ENCODE measurements at regions not wholly inside any gene's neighbourhood (a gene's known extent, or its start where the extent isn't known, plus 50 kb on each side); places are given as distances from the start of the nearest gene placed in this dataset.

DNA sequence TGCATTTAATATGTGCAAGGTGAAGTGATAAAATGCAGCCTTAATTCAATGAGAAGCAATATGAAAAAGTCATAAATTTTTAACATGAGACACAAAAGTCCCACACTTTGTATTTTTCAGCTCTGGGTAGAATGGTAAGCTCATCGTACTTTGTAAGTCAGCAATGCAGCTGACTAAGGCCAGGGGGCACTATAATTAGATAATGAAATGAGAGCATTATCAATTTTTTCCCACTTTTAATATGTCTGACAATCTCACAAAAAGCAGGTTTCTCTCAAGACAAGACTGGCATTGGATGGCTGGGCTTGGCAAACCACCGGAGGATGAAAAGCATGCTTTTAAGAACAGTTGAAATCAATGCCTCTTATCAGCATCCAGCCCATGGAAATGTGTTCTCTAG is 162.8 kb downstream of the FAM174A start:
- H3K27ac ChIP-seq (ENCODE audit: low read depth in 1 of 2, low read length in 2 of 2), result no peak overlapping the region
- H3K4me1 ChIP-seq (ENCODE audit: control insufficient read depth in 4 of 4, insufficient read depth in 4 of 4, low read length in 3 of 4), result no peaks in the 10 kb centered on the region
- H3K9me3 ChIP-seq (ENCODE audit: control insufficient read depth in 4 of 4, low read length in 3 of 4), result no peaks in the 10 kb centered on the region
- no peaks in the 10 kb centered on the region for H3K27me3 ChIP-seq (ENCODE audit: control insufficient read depth in 4 of 4, insufficient read depth in 4 of 4, low read length in 3 of 4)
- no peak for DNase-seq (ENCODE audit: low spot score)
- 73% methylated on average over 2 of the region's 2 CpGs for WGBS
- H3K4me3 ChIP-seq (ENCODE audit: low read depth in 1 of 3, low read length in 3 of 3), result no peak overlapping the region
- no peak overlapping the region for H3K9ac ChIP-seq (ENCODE audit: low read depth in 1 of 2, low read length in 2 of 2)
- no peaks in the 10 kb centered on the region for H3K36me3 ChIP-seq (ENCODE audit: control insufficient read depth in 4 of 4, insufficient read depth in 3 of 4, low read depth in 1 of 4, low read length in 3 of 4)
- TF ChIP-seq, protein P1, sequence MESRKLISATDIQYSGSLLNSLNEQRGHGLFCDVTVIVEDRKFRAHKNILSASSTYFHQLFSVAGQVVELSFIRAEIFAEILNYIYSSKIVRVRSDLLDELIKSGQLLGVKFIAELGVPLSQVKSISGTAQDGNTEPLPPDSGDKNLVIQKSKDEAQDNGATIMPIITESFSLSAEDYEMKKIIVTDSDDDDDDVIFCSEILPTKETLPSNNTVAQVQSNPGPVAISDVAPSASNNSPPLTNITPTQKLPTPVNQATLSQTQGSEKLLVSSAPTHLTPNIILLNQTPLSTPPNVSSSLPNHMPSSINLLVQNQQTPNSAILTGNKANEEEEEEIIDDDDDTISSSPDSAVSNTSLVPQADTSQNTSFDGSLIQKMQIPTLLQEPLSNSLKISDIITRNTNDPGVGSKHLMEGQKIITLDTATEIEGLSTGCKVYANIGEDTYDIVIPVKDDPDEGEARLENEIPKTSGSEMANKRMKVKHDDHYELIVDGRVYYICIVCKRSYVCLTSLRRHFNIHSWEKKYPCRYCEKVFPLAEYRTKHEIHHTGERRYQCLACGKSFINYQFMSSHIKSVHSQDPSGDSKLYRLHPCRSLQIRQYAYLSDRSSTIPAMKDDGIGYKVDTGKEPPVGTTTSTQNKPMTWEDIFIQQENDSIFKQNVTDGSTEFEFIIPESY (IDR thresholded peaks at IDR 0.05), result no peak
- TF ChIP-seq, protein P2, sequence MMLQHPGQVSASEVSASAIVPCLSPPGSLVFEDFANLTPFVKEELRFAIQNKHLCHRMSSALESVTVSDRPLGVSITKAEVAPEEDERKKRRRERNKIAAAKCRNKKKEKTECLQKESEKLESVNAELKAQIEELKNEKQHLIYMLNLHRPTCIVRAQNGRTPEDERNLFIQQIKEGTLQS (IDR thresholded peaks at IDR 0.05), result no peak
- no peak for TF ChIP-seq NR2F2 (IDR thresholded peaks at IDR 0.05)
- TF ChIP-seq EGR1 (IDR thresholded peaks at IDR 0.05; ENCODE audit: low read depth in 2 of 2), result no peak
- TF ChIP-seq FOXA1 (IDR thresholded peaks at IDR 0.05), result no peak
- no peak for TF ChIP-seq TAF1 (conservative IDR thresholded peaks at IDR 0.05)
- TF ChIP-seq, protein P3, sequence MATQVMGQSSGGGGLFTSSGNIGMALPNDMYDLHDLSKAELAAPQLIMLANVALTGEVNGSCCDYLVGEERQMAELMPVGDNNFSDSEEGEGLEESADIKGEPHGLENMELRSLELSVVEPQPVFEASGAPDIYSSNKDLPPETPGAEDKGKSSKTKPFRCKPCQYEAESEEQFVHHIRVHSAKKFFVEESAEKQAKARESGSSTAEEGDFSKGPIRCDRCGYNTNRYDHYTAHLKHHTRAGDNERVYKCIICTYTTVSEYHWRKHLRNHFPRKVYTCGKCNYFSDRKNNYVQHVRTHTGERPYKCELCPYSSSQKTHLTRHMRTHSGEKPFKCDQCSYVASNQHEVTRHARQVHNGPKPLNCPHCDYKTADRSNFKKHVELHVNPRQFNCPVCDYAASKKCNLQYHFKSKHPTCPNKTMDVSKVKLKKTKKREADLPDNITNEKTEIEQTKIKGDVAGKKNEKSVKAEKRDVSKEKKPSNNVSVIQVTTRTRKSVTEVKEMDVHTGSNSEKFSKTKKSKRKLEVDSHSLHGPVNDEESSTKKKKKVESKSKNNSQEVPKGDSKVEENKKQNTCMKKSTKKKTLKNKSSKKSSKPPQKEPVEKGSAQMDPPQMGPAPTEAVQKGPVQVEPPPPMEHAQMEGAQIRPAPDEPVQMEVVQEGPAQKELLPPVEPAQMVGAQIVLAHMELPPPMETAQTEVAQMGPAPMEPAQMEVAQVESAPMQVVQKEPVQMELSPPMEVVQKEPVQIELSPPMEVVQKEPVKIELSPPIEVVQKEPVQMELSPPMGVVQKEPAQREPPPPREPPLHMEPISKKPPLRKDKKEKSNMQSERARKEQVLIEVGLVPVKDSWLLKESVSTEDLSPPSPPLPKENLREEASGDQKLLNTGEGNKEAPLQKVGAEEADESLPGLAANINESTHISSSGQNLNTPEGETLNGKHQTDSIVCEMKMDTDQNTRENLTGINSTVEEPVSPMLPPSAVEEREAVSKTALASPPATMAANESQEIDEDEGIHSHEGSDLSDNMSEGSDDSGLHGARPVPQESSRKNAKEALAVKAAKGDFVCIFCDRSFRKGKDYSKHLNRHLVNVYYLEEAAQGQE (IDR thresholded peaks at IDR 0.05), result no peak
- no peak for TF ChIP-seq HNF4A (conservative IDR thresholded peaks at IDR 0.05)
- TF ChIP-seq FOXA2 (IDR thresholded peaks at IDR 0.05), result no peak

DNA sequence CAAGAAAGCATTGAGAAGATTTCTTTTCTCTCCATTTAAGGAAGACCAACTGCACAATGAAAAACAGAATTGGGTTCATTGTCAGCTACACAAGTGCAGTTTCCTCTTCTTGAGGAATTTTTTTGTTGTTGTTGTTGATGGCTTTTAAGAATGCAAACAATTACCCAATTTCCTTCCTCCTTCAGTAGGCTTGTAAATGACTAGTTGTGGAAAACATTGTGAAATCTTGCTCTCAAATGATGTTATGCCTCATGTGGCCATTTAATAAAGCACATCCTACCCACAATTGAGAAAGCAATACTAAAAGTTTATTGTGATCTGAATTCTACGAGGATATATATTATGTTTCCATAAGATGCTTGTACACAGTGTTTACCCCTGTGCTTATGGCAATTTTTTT is 171.6 kb downstream of the FAM174A start:
- Histone ChIP-seq H3K4me1 (ENCODE audit: control insufficient read depth in 4 of 4, insufficient read depth in 4 of 4, low read length in 3 of 4) (no peaks in the 10 kb centered on the region), H3K36me3 (ENCODE audit: control insufficient read depth in 4 of 4, insufficient read depth in 3 of 4, low read depth in 1 of 4, low read length in 3 of 4) (no peaks in the 10 kb centered on the region), H3K27ac (ENCODE audit: low read depth in 1 of 2, low read length in 2 of 2) (no peak overlapping the region), H3K27me3 (ENCODE audit: control insufficient read depth in 4 of 4, insufficient read depth in 4 of 4, low read length in 3 of 4) (no peaks in the 10 kb centered on the region), H3K4me3 (ENCODE audit: low read depth in 1 of 3, low read length in 3 of 3) (no peak overlapping the region), H3K9me3 (ENCODE audit: control insufficient read depth in 4 of 4, low read length in 3 of 4) (no peaks in the 10 kb centered on the region), H3K9ac (ENCODE audit: low read depth in 1 of 2, low read length in 2 of 2) (no peak overlapping the region)
- WGBS, result 66% methylated on average over 1 of the region's 1 CpG
- no peak for DNase-seq (ENCODE audit: low spot score)
- TF ChIP-seq EGR1 (IDR thresholded peaks at IDR 0.05; ENCODE audit: low read depth in 2 of 2) (no peak), RAD21 (IDR thresholded peaks at IDR 0.05) (peak; percentile 46 to 49), RXRA (IDR thresholded peaks at IDR 0.05) (no peak), NR2F2 (IDR thresholded peaks at IDR 0.05) (no peak), GABPA (IDR thresholded peaks at IDR 0.05 in 1 of 2, conservative IDR thresholded peaks at IDR 0.05 in 1 of 2) (no peak), TAF1 (conservative IDR thresholded peaks at IDR 0.05) (no peak), SP1 (IDR thresholded peaks at IDR 0.05) (no peak), HNF4A (conservative IDR thresholded peaks at IDR 0.05) (no peak), HNF4G (IDR thresholded peaks at IDR 0.05) (no peak), FOXA1 (IDR thresholded peaks at IDR 0.05) (no peak), JUND (IDR thresholded peaks at IDR 0.05) (no peak)
- TF ChIP-seq, protein P3 (IDR thresholded peaks at IDR 0.05), result no peak
- TF ChIP-seq, protein P1 (IDR thresholded peaks at IDR 0.05), result no peak
- TF ChIP-seq, protein P2 (IDR thresholded peaks at IDR 0.05), result no peak
- TF ChIP-seq, protein P4, sequence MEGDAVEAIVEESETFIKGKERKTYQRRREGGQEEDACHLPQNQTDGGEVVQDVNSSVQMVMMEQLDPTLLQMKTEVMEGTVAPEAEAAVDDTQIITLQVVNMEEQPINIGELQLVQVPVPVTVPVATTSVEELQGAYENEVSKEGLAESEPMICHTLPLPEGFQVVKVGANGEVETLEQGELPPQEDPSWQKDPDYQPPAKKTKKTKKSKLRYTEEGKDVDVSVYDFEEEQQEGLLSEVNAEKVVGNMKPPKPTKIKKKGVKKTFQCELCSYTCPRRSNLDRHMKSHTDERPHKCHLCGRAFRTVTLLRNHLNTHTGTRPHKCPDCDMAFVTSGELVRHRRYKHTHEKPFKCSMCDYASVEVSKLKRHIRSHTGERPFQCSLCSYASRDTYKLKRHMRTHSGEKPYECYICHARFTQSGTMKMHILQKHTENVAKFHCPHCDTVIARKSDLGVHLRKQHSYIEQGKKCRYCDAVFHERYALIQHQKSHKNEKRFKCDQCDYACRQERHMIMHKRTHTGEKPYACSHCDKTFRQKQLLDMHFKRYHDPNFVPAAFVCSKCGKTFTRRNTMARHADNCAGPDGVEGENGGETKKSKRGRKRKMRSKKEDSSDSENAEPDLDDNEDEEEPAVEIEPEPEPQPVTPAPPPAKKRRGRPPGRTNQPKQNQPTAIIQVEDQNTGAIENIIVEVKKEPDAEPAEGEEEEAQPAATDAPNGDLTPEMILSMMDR (IDR thresholded peaks at IDR 0.05; ENCODE audit: low read depth, low read length, missing input control), result peak; percentile 20
- TF ChIP-seq, protein P5, sequence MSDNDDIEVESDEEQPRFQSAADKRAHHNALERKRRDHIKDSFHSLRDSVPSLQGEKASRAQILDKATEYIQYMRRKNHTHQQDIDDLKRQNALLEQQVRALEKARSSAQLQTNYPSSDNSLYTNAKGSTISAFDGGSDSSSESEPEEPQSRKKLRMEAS (IDR thresholded peaks at IDR 0.05), result no peak
